T-cell (primary cell): ENCODE measurements at regions not wholly inside any gene's neighbourhood (a gene's known extent, or its start where the extent isn't known, plus 50 kb on each side); places are given as distances from the start of the nearest gene placed in this dataset.
"Not testable (repeated sequence)": the region's sequence is repeated elsewhere in the genome, so short reads cannot be mapped to it uniquely, and the experiment has no call there.

ENCODE experiments used
- ATAC-seq, 4 experiments: fragments of 200-7000 bp in 3 of 4; fragments of 150-1000 bp in 1 of 4; cut with Tn5 transposase; replicated peaks in 1 of 4; 1 replicate in 3 of 4; 2 replicates in 1 of 4; pipeline ENCODE4 v1.10.0; 2021; ENCODE audit warnings: moderate library complexity in 3 of 4, mild to moderate bottlenecking in 2 of 4, moderate number of reproducible peaks in 1 of 4
- CTCF ChIA-PET, 2 donors: fragments of 300-600 bp; sonication (Branson Sonifier 250); formaldehyde crosslinking; loops; one replicate each; lab custom pipeline; 2022; ENCODE audit warnings: antibody characterized with exemption in 2 of 2; lab: Charles Lee
- POLR2A ChIA-PET, 2 donors: fragments of 300-600 bp; sonication (Branson Sonifier 250); formaldehyde crosslinking; loops; one replicate each; lab custom pipeline; 2022; ENCODE audit warnings: antibody characterized with exemption in 2 of 2; lab: Charles Lee
- DNase-seq, 35 experiments: peaks; one replicate each; pipeline versions ENCODE4 v3.0.0 to v3.0.0-alpha.2; 2013 to 2023
- H3K27ac ChIP-seq: one replicate; pipeline ENCODE4 v1.5.1; 2013; ENCODE audit warnings: low read length
- H3K27me3 ChIP-seq, 2 experiments: replicated peaks in 1 of 2; 1 replicate in 1 of 2; 2 replicates in 1 of 2; pipeline versions ENCODE4 v1.6.1 to v1.7.0; 2013; ENCODE audit warnings: low read length in 1 of 2, mixed read lengths in 1 of 2; ENCODE audit not compliant: control insufficient read depth in 2 of 2, insufficient read depth in 2 of 2; ENCODE audit errors: extremely low read depth in 1 of 2
- H3K36me3 ChIP-seq, 2 donors: 1 replicate in 1 of 2; 2 replicates in 1 of 2; pipeline versions ENCODE4 v1.6.1 to v1.7.0; 2013; ENCODE audit warnings: low read length in 1 of 2; ENCODE audit not compliant: control insufficient read depth in 2 of 2, insufficient read depth in 1 of 2; ENCODE audit errors: extremely low read depth in 1 of 2
- H3K4me1 ChIP-seq, 2 experiments: 1 replicate in 1 of 2; 2 replicates in 1 of 2; pipeline versions ENCODE4 v1.6.1 to v1.7.0; 2013; ENCODE audit warnings: low read length in 2 of 2, mixed read lengths in 1 of 2; ENCODE audit not compliant: insufficient read depth in 2 of 2, control insufficient read depth in 1 of 2; ENCODE audit errors: extremely low read depth in 1 of 2
- H3K4me3 ChIP-seq, 2 donors: 1 replicate in 1 of 2; 2 replicates in 1 of 2; pipeline versions ENCODE4 v1.5.1 to v1.7.0; 2013; ENCODE audit warnings: mild to moderate bottlenecking in 2 of 2, low read length in 1 of 2, moderate library complexity in 1 of 2; ENCODE audit not compliant: control insufficient read depth in 1 of 2; ENCODE audit errors: extremely low read depth in 1 of 2
- H3K9me3 ChIP-seq: 2 replicates; pipeline ENCODE4 v1.7.0; 2013
- H3K27ac Mint-ChIP-seq, 2 donors: one replicate each; pipeline ENCODE4 v1.8.0; 2020 to 2021; ENCODE audit warnings: mild to moderate bottlenecking in 2 of 2, mixed read lengths in 2 of 2
- H3K27me3 Mint-ChIP-seq, 2 donors: one replicate each; pipeline ENCODE4 v1.8.0; 2021 to 2022; ENCODE audit warnings: mixed read lengths in 2 of 2
- H3K36me3 Mint-ChIP-seq: one replicate; pipeline ENCODE4 v1.8.0; 2021; ENCODE audit warnings: mixed read lengths
- H3K4me1 Mint-ChIP-seq, 3 donors: one replicate each; pipeline ENCODE4 v1.8.0; 2020 to 2022; ENCODE audit warnings: mixed read lengths in 3 of 3, mild to moderate bottlenecking in 1 of 3
- H3K4me3 Mint-ChIP-seq, 3 donors: one replicate each; pipeline ENCODE4 v1.8.0; 2020 to 2022; ENCODE audit warnings: mild to moderate bottlenecking in 3 of 3, mixed read lengths in 3 of 3, moderate library complexity in 3 of 3
- H3K9me3 Mint-ChIP-seq, 3 donors: one replicate each; pipeline ENCODE4 v1.8.0; 2020 to 2022; ENCODE audit warnings: mixed read lengths in 3 of 3
- WGBS: methylation state at CpG from one replicate; pipeline ENCODE4 v1.1.5; 2013; ENCODE audit warnings: missing lambda C conversion rate; ENCODE audit not compliant: insufficient coverage; 5-methylcytosine and 5-hydroxymethylcytosine counted together

DNA sequence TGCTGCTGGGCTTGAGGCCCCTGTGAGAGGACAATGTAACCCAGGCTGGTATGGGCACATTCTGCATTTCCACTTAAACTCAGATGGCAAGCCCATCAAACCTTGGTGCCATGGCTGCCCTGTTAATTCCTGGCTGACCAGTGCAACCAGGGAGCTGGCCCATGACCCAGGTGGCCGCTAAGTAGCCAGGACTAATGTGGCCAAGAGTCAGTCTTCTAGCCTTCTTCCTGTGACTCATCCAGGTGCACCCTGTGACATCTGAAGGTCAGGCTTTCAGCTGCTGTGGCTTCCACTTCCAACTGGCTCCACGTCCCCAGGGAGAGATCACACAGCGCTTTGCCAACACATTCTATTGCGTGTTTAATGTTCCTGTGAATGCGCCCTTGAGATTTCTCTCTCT lies 50.5 kb upstream of the ROPN1B start:
- 90% methylated on average over 1 of the region's 5 CpGs for WGBS
- H3K27me3 ChIP-seq, H3K4me1 ChIP-seq, POLR2A ChIA-PET, H3K9me3 ChIP-seq, H3K9me3 Mint-ChIP-seq, H3K4me3 Mint-ChIP-seq, ATAC-seq, H3K36me3 Mint-ChIP-seq, H3K4me3 ChIP-seq, H3K36me3 ChIP-seq, H3K27ac ChIP-seq, CTCF ChIA-PET, H3K27ac Mint-ChIP-seq, DNase-seq, H3K27me3 Mint-ChIP-seq: not testable (repeated sequence)
- peaks cover 9 to 16% (median 15%) of the 10 kb centered on the region in 3 donors for H3K4me1 Mint-ChIP-seq

DNA sequence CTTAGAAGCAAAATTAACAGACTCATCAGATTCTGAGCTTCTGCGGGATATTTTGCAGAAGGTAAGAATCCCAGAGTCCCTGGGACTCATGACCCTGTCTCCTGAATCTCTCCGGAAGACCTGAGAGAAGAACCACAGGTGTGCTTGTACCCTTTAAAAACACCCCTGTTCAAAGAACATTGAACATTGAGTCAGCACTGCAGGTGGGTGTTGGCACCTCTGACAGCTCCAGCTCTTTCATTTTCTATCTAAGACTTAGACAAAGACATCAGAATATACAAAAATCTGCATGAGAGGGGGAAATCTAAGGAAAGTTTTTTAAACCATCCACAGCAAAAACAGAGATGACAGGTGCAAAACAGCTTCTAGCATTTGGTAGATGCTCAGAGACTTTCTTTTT lies 50.1 kb upstream of the ROPN1B start:
- H3K27ac Mint-ChIP-seq, H3K4me3 ChIP-seq, H3K4me1 ChIP-seq, H3K36me3 Mint-ChIP-seq, ATAC-seq, H3K27me3 Mint-ChIP-seq, POLR2A ChIA-PET, H3K27me3 ChIP-seq, H3K9me3 ChIP-seq, CTCF ChIA-PET, H3K36me3 ChIP-seq, DNase-seq, H3K4me3 Mint-ChIP-seq, H3K27ac ChIP-seq, H3K9me3 Mint-ChIP-seq: not testable (repeated sequence)
- peaks cover 9 to 16% (median 15%) of the 10 kb centered on the region in 3 donors for H3K4me1 Mint-ChIP-seq
- 75% methylated on average over 1 of the region's 2 CpGs for WGBS
